Vagina (tissue), 2 donors: ENCODE measurements at regions not wholly inside any gene's neighbourhood (a gene's known extent, or its start where the extent isn't known, plus 50 kb on each side); places are given as distances from the start of the nearest gene placed in this dataset.

Experiments
- DNase-seq, 2 donors: peaks; one replicate each; pipeline ENCODE4 v3.0.0-alpha.2; 2017; ENCODE audit errors: extremely low spot score in 2 of 2
- H3K27ac ChIP-seq: fragments of 200-600 bp; sonication (generic); one replicate; pipeline ENCODE4 v1.5.1; 2019
- H3K27me3 ChIP-seq: fragments of 200-600 bp; sonication (generic); one replicate; pipeline ENCODE4 v1.5.1; 2019
- H3K36me3 ChIP-seq, 2 donors: fragments of 200-600 bp; sonication (generic); one replicate each; pipeline ENCODE4 v1.5.1; 2017 to 2019
- H3K4me1 ChIP-seq: fragments of 200-600 bp; sonication (generic); one replicate; pipeline ENCODE4 v1.5.1; 2019
- H3K4me3 ChIP-seq, 2 donors: fragments of 200-600 bp; sonication (generic); 1 replicate in 1 of 2; 2 replicates in 1 of 2; pipeline ENCODE4 v1.5.1; 2016 to 2019
- H3K9me3 ChIP-seq: fragments of 200-600 bp; sonication (generic); one replicate; pipeline ENCODE4 v1.5.1; 2019
- POLR2A ChIP-seq, 2 donors: fragments of 450-650 bp; IDR thresholded peaks; one replicate each; pipeline ENCODE4 v1.6.1; 2017; ENCODE audit warnings: antibody characterized with exemption in 2 of 2, mild to moderate bottlenecking in 2 of 2, moderate library complexity in 2 of 2
- POLR2AphosphoS5 ChIP-seq, 2 donors: sonication (generic); formaldehyde crosslinking; IDR thresholded peaks; one replicate each; pipeline ENCODE4 v1.9.0; 2017; ENCODE audit warnings: antibody characterized with exemption in 2 of 2, mild to moderate bottlenecking in 2 of 2, low read depth in 1 of 2; ENCODE audit not compliant: insufficient read depth in 1 of 2
- intact Hi-C: fragments of 100-400 bp; cut with DNase I; formaldehyde crosslinking; loops from one replicate; pipeline ENCODE4 v1.15.1; 2023
- TF ChIP-seq, protein P1 (sequence below), 3 experiments: fragments of 450-650 bp in 2 of 3; fragments of 200-600 bp in 1 of 3; sonication (generic) in 1 of 3; IDR thresholded peaks; one replicate each; pipeline ENCODE4 v1.5.1; 2017 to 2019; ENCODE audit warnings: antibody characterized with exemption in 3 of 3, mild to moderate bottlenecking in 2 of 3, moderate library complexity in 2 of 3

DNA sequence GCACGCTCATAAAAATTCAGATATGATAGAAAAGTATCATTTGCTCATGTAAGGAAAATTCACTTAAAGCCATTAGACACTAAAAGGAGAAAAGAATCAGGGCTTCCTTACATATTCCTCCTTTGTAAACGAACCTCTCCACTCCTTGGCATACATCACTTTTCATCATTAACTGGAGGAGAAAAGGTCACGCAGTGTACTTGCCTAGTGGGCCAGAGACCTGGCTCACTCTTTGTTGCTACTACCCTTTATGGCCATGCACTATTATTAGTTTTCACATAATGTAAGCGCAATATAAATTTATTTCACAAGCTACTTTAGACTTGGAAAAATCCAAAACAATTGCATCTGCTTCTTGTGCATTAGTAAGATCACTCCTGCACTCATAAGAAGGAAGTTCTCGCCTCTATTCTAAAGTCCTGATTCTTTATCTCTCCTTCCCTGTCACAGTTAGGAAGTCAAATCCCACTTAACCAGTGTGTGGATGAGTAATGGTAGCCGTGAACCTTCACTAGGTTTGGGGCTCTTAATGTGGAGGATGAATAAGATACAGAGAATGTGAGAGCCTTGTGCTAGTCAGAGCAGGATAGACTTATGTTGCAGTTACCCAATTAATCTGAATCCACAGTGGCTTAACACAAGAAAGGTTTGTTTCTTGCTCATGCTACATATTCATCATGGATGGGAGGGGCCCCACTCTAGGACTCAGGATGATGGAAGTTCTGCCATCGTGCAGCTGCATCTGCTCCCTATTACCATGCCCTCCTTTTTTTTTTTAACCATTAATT, 115.0 kb upstream of the GLS start:
- Histone ChIP-seq H3K4me3 (no peak overlapping the region), H3K27ac (no peak overlapping the region), H3K4me1 (no peaks in the 10 kb centered on the region), H3K9me3 (no peaks in the 10 kb centered on the region), H3K27me3 (no peaks in the 10 kb centered on the region), H3K36me3 (no peaks in the 10 kb centered on the region)
- DNase-seq, result no peak
- intact Hi-C loops, result no loop called here
- no peak for TF ChIP-seq POLR2AphosphoS5 (IDR thresholded peaks at IDR 0.05; ENCODE audit: insufficient read depth in 1 of 2, low read depth in 1 of 2)
- TF ChIP-seq, protein P1, sequence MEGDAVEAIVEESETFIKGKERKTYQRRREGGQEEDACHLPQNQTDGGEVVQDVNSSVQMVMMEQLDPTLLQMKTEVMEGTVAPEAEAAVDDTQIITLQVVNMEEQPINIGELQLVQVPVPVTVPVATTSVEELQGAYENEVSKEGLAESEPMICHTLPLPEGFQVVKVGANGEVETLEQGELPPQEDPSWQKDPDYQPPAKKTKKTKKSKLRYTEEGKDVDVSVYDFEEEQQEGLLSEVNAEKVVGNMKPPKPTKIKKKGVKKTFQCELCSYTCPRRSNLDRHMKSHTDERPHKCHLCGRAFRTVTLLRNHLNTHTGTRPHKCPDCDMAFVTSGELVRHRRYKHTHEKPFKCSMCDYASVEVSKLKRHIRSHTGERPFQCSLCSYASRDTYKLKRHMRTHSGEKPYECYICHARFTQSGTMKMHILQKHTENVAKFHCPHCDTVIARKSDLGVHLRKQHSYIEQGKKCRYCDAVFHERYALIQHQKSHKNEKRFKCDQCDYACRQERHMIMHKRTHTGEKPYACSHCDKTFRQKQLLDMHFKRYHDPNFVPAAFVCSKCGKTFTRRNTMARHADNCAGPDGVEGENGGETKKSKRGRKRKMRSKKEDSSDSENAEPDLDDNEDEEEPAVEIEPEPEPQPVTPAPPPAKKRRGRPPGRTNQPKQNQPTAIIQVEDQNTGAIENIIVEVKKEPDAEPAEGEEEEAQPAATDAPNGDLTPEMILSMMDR (IDR thresholded peaks at IDR 0.05), result no peak
- TF ChIP-seq POLR2A (IDR thresholded peaks at IDR 0.05), result no peak

DNA sequence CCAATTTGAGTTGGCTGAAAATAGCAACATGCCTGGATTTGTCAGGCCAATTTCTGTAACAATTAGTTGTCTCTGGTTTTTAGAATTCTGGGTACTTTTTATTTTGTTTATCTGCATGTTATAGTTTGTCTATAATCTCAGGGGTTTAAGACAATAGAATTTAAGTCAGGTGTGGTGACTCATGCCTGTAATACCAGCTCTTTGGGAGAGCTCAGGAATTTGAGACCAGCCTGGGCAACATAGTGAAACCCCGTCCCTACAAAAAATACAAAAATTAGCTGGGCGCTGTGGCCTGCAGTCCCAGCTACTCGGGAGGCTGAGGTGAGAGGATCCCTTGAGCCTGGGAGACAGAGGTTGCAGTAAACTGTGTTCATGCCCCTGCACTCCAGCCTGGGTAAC, 114.4 kb upstream of the GLS start:
- H3K9me3 ChIP-seq, result no peaks in the 10 kb centered on the region
- TF ChIP-seq, protein P1 (IDR thresholded peaks at IDR 0.05), result no peak
- TF ChIP-seq POLR2A (IDR thresholded peaks at IDR 0.05), result no peak
- TF ChIP-seq POLR2AphosphoS5 (IDR thresholded peaks at IDR 0.05; ENCODE audit: insufficient read depth in 1 of 2, low read depth in 1 of 2), result no peak
- no peak for DNase-seq
- H3K4me1 ChIP-seq, result no peaks in the 10 kb centered on the region
- intact Hi-C loops, result no loop called here
- H3K27ac ChIP-seq, result no peak overlapping the region
- H3K4me3 ChIP-seq, result no peak overlapping the region
- H3K36me3 ChIP-seq, result no peaks in the 10 kb centered on the region
- H3K27me3 ChIP-seq, result no peaks in the 10 kb centered on the region

DNA sequence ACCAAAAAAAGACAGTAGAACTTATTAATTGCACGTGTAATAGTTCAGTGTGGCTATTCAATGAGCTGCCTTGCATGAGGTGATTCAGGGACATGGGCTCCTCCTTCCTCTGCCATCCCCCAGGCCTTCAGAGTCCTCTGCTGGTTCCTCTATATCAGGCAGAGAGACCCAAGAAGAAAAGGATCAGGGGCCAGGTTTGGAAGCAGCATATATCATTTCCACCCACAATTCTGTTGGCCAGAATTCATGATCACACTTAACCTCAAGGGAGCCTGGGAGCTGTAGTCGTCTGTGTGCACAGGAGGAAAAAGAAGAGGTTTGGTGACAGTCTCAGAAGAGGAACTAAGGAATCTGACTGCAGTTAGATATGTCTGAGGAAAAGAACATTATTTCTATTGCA, 114.0 kb upstream of the GLS start:
- TF ChIP-seq, protein P1 (IDR thresholded peaks at IDR 0.05), result no peak
- TF ChIP-seq POLR2A (IDR thresholded peaks at IDR 0.05), result no peak
- no peak for TF ChIP-seq POLR2AphosphoS5 (IDR thresholded peaks at IDR 0.05; ENCODE audit: insufficient read depth in 1 of 2, low read depth in 1 of 2)
- intact Hi-C loops, result no loop called here
- Histone ChIP-seq H3K27ac (no peak overlapping the region), H3K9me3 (no peaks in the 10 kb centered on the region), H3K36me3 (no peaks in the 10 kb centered on the region), H3K4me3 (no peak overlapping the region), H3K4me1 (no peaks in the 10 kb centered on the region), H3K27me3 (no peaks in the 10 kb centered on the region)
- DNase-seq, result no peak

DNA sequence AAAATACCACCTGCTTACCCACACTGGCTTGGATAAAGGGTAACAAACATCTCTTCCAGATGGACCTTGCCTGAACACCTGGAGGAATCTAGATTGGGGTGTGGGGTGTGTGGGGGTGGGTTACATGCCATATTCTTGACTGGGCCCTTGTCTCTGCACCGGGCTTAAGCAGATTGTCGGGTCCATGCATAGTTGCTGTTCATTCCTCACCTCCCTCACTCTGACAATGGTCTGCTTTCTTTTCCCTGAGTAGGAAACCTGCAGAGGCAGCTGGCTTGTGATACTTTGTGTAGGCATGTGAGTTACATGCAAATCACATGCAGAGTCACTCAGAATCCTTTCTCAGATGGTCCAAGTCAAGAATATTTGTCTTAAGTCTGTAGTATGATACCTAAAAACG, 112.8 kb upstream of the GLS start:
- Histone ChIP-seq H3K4me3 (no peak overlapping the region), H3K9me3 (no peaks in the 10 kb centered on the region), H3K27me3 (no peaks in the 10 kb centered on the region), H3K27ac (no peak overlapping the region), H3K36me3 (no peaks in the 10 kb centered on the region), H3K4me1 (no peaks in the 10 kb centered on the region)
- DNase-seq, result no peak
- intact Hi-C loops, result no loop called here
- no peak for TF ChIP-seq POLR2A (IDR thresholded peaks at IDR 0.05)
- TF ChIP-seq POLR2AphosphoS5 (IDR thresholded peaks at IDR 0.05; ENCODE audit: insufficient read depth in 1 of 2, low read depth in 1 of 2), result no peak
- TF ChIP-seq, protein P1 (IDR thresholded peaks at IDR 0.05), result no peak

DNA sequence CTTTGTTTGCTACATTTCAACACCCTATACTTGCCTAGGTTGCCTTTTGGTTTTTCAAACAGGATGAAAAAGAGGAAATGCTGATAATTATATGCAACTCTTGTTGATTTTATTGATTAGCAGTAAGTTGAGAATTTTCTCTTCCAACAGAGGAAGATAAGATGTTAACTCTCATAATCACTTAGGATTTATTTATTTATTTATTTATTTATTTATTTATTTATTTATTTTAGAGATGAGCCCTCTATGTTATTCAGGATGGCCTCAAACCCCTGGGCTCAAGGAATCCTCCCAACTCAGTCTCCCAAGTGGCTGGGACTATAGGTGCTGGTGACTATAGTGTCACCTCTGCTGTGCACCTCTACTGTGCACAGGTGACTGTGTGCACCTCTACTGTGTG, 111.4 kb upstream of the GLS start:
- Histone ChIP-seq H3K4me3 (no peak overlapping the region), H3K27me3 (no peaks in the 10 kb centered on the region), H3K27ac (no peak overlapping the region), H3K4me1 (no peaks in the 10 kb centered on the region), H3K36me3 (no peaks in the 10 kb centered on the region), H3K9me3 (no peaks in the 10 kb centered on the region)
- no peak for DNase-seq
- TF ChIP-seq, protein P1 (IDR thresholded peaks at IDR 0.05), result no peak
- no peak for TF ChIP-seq POLR2A (IDR thresholded peaks at IDR 0.05)
- TF ChIP-seq POLR2AphosphoS5 (IDR thresholded peaks at IDR 0.05; ENCODE audit: insufficient read depth in 1 of 2, low read depth in 1 of 2), result no peak
- intact Hi-C loops, result no loop called here
